ENCODE measurements at regions not wholly inside any gene's neighbourhood (a gene's known extent, or its start where the extent isn't known, plus 50 kb on each side); places are given as distances from the start of the nearest gene placed in this dataset.

- no peaks in the 10 kb centered on the region for H4K20me1 ChIP-seq (ENCODE audit: insufficient read depth, low read length)
- H3K4me2 ChIP-seq (ENCODE audit: low read length): no peak overlapping the region
- no peaks in the 10 kb centered on the region for H3K79me2 ChIP-seq (ENCODE audit: insufficient read depth, low read length)
- H3K9me2 ChIP-seq (ENCODE audit: low read depth, low read length): no peaks in the 10 kb centered on the region
- H3F3A ChIP-seq (ENCODE audit: insufficient read depth, low read length): no peaks in the 10 kb centered on the region
- no peaks in the 10 kb centered on the region for H3K4me1 ChIP-seq (ENCODE audit: insufficient read depth, low read length, severe bottlenecking)
- TF ChIP-seq CTCF (IDR thresholded peaks at IDR 0.05; ENCODE audit: low read length): no peak
- TF ChIP-seq EZH2 (IDR thresholded peaks at IDR 0.05; ENCODE audit: borderline replicate concordance, low read length): no peak
- H3K4me3 ChIP-seq (ENCODE audit: low read depth, low read length, poor library complexity, severe bottlenecking): no peak overlapping the region
- no peak overlapping the region for H3K9ac ChIP-seq (ENCODE audit: low read length)
- no peaks in the 10 kb centered on the region for H3K36me3 ChIP-seq (ENCODE audit: insufficient read depth, low read length)
- no peak overlapping the region for H3K27ac ChIP-seq (ENCODE audit: low read depth, low read length, poor library complexity, severe bottlenecking)
- H3K27me3 ChIP-seq (ENCODE audit: insufficient read depth, low read length): no peaks in the 10 kb centered on the region
- H3K9me3 ChIP-seq (ENCODE audit: low read length): no peaks in the 10 kb centered on the region
- no peak overlapping the region for H2AFZ ChIP-seq (ENCODE audit: low read length)
Observed at GRCh38 chr9:71177901-71178300, 56.5 kb upstream of the TRPM3 start.

DNA sequence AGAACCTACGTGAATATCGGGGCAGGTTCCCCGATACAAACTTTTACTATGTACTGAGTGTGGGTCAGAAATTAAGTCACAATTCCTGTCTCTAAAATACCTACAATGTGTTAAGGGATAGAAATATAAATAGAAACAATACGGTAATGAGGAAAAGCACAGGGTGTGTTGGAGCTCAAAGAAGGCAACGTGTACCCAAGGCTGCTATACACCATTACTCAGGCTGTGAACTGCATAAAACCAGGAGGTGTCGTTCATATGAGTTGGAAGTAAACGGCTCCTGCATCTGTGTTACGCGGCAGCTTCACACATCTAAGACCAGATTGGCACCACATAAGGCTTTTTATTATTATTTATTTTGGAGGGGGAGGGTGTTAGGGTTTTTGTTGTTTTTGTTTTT lies 50.1 kb upstream of the TRPM3 start:
- H3K79me2 ChIP-seq (ENCODE audit: insufficient read depth, low read length): no peaks in the 10 kb centered on the region
- no peak overlapping the region for H3K4me3 ChIP-seq (ENCODE audit: low read depth, low read length, poor library complexity, severe bottlenecking)
- H3K9me2 ChIP-seq (ENCODE audit: low read depth, low read length): no peaks in the 10 kb centered on the region
- H3K4me2 ChIP-seq (ENCODE audit: low read length): no peak overlapping the region
- H3K4me1 ChIP-seq (ENCODE audit: insufficient read depth, low read length, severe bottlenecking): no peaks in the 10 kb centered on the region
- TF ChIP-seq EZH2 (IDR thresholded peaks at IDR 0.05; ENCODE audit: borderline replicate concordance, low read length) (no peak), CTCF (IDR thresholded peaks at IDR 0.05; ENCODE audit: low read length) (no peak)
- H3K9ac ChIP-seq (ENCODE audit: low read length): no peak overlapping the region
- H4K20me1 ChIP-seq (ENCODE audit: insufficient read depth, low read length): no peaks in the 10 kb centered on the region
- H3F3A ChIP-seq (ENCODE audit: insufficient read depth, low read length): no peaks in the 10 kb centered on the region
- no peak overlapping the region for H2AFZ ChIP-seq (ENCODE audit: low read length)
- no peaks in the 10 kb centered on the region for H3K36me3 ChIP-seq (ENCODE audit: insufficient read depth, low read length)
- no peak overlapping the region for H3K27ac ChIP-seq (ENCODE audit: low read depth, low read length, poor library complexity, severe bottlenecking)
- H3K27me3 ChIP-seq (ENCODE audit: insufficient read depth, low read length): no peaks in the 10 kb centered on the region
- H3K9me3 ChIP-seq (ENCODE audit: low read length): no peaks in the 10 kb centered on the region
